H9 (cell line): ENCODE measurements at regions not wholly inside any gene's neighbourhood (a gene's known extent, or its start where the extent isn't known, plus 50 kb on each side); places are given as distances from the start of the nearest gene placed in this dataset.

Experiments used
- DNase-seq: peaks from one replicate; pipeline ENCODE4 v3.0.0-alpha.2; 2017
- H2AFZ ChIP-seq: one replicate; pipeline ENCODE4 v1.6.1; 2013; ENCODE audit warnings: mild to moderate bottlenecking, low read length, control low read depth, moderate library complexity
- H2AK5ac ChIP-seq: 2 replicates; pipeline ENCODE4 v1.6.1; 2013; ENCODE audit warnings: low read length, control low read depth, mixed read lengths; ENCODE audit not compliant: insufficient read length
- H2BK120ac ChIP-seq: one replicate; pipeline ENCODE4 v1.6.1; 2013; ENCODE audit warnings: low read depth, mild to moderate bottlenecking, low read length, control low read depth, inconsistent platforms; ENCODE audit not compliant: poor library complexity, severe bottlenecking
- H2BK12ac ChIP-seq: 2 replicates; pipeline ENCODE4 v1.6.1; 2013; ENCODE audit warnings: low read length, control low read depth, mixed read lengths, low read depth; ENCODE audit not compliant: insufficient read length
- H2BK15ac ChIP-seq: 2 replicates; pipeline ENCODE4 v1.6.1; 2013; ENCODE audit warnings: low read depth, low read length, control low read depth
- H2BK20ac ChIP-seq: one replicate; pipeline ENCODE4 v1.6.1; 2013; ENCODE audit warnings: low read depth, mild to moderate bottlenecking, low read length, control low read depth, inconsistent platforms; ENCODE audit not compliant: poor library complexity, severe bottlenecking
- H2BK5ac ChIP-seq: 2 replicates; pipeline ENCODE4 v1.6.1; 2013; ENCODE audit warnings: low read length, control low read depth, mixed read lengths; ENCODE audit not compliant: insufficient read length
- H3K14ac ChIP-seq: 2 replicates; pipeline ENCODE4 v1.6.1; 2013; ENCODE audit warnings: low read length, control low read depth; ENCODE audit not compliant: insufficient read depth
- H3K18ac ChIP-seq: 2 replicates; pipeline ENCODE4 v1.6.1; 2013; ENCODE audit warnings: low read depth, mild to moderate bottlenecking, mixed read lengths, low read length, control low read depth; ENCODE audit not compliant: insufficient read length
- H3K23ac ChIP-seq: 2 replicates; pipeline ENCODE4 v1.6.1; 2013; ENCODE audit warnings: low read length, control low read depth, mixed read lengths, low read depth; ENCODE audit not compliant: insufficient read length
- H3K23me2 ChIP-seq: 2 replicates; pipeline ENCODE4 v1.6.1; 2013; ENCODE audit warnings: low read depth, mild to moderate bottlenecking, mixed read lengths, low read length, control low read depth; ENCODE audit not compliant: insufficient read length, poor library complexity, severe bottlenecking
- H3K27ac ChIP-seq: 2 replicates; pipeline ENCODE4 v1.5.1; 2013; ENCODE audit warnings: low read length, control low read depth, mixed read lengths, low read depth; ENCODE audit not compliant: insufficient read length
- H3K27me3 ChIP-seq: 2 replicates; pipeline ENCODE4 v1.6.1; 2013; ENCODE audit warnings: low read length, control low read depth, inconsistent platforms; ENCODE audit not compliant: insufficient read depth
- H3K4ac ChIP-seq: 2 replicates; pipeline ENCODE4 v1.6.1; 2013; ENCODE audit warnings: low read depth, mild to moderate bottlenecking, control low read depth, inconsistent platforms, low read length, moderate library complexity
- H3K4me1 ChIP-seq: 2 replicates; pipeline ENCODE4 v1.6.1; 2013; ENCODE audit warnings: low read length, control low read depth, inconsistent platforms; ENCODE audit not compliant: insufficient read depth
- H3K4me2 ChIP-seq: 2 replicates; pipeline ENCODE4 v1.6.1; 2013; ENCODE audit warnings: low read length, control low read depth, mixed read lengths; ENCODE audit not compliant: insufficient read length, insufficient read depth
- H3K56ac ChIP-seq: 2 replicates; pipeline ENCODE4 v1.6.1; 2013; ENCODE audit warnings: low read depth, mild to moderate bottlenecking, mixed read lengths, low read length, control low read depth; ENCODE audit not compliant: insufficient read length
- H3K79me1 ChIP-seq: 2 replicates; pipeline ENCODE4 v1.6.1; 2013; ENCODE audit warnings: low read depth, mild to moderate bottlenecking, moderate library complexity, low read length, control low read depth, inconsistent platforms; ENCODE audit not compliant: insufficient read depth, poor library complexity, severe bottlenecking
- H3K79me2 ChIP-seq: 2 replicates; pipeline ENCODE4 v1.6.1; 2013; ENCODE audit warnings: low read length, control low read depth, inconsistent platforms; ENCODE audit not compliant: insufficient read depth
- H3K9ac ChIP-seq: 2 replicates; pipeline ENCODE4 v1.6.1; 2013; ENCODE audit warnings: low read length, control low read depth, mixed read lengths; ENCODE audit not compliant: insufficient read length; ENCODE audit errors: extremely low read depth
- H3K9me3 ChIP-seq: one replicate; pipeline ENCODE4 v1.6.1; 2013; ENCODE audit warnings: low read depth, low read length, inconsistent platforms; ENCODE audit not compliant: control insufficient read depth
- H3T11ph ChIP-seq: one replicate; pipeline ENCODE4 v1.6.1; 2013; ENCODE audit warnings: mild to moderate bottlenecking, low read length, control low read depth, inconsistent platforms
- H4K20me1 ChIP-seq: one replicate; pipeline ENCODE4 v1.6.1; 2013; ENCODE audit not compliant: control insufficient read depth, insufficient read length, insufficient read depth
- H4K5ac ChIP-seq: 2 replicates; pipeline ENCODE4 v1.6.1; 2013; ENCODE audit warnings: low read depth, mild to moderate bottlenecking, mixed read lengths, low read length, control low read depth; ENCODE audit not compliant: insufficient read length
- H4K8ac ChIP-seq: replicated peaks from 2 replicates; pipeline ENCODE4 v1.6.1; 2013; ENCODE audit warnings: low read length, control low read depth, mixed read lengths, low read depth; ENCODE audit not compliant: insufficient read length
- H4K91ac ChIP-seq: 2 replicates; pipeline ENCODE4 v1.6.1; 2013; ENCODE audit warnings: low read depth, mild to moderate bottlenecking, moderate library complexity, mixed read lengths, low read length, control low read depth; ENCODE audit not compliant: insufficient read length
- H3K27ac Mint-ChIP-seq, 3 experiments: 2 replicates in 2 of 3; 3 replicates in 1 of 3; pipeline ENCODE4 v1.8.0; 2020 to 2021; ENCODE audit warnings: mixed read lengths in 3 of 3, mild to moderate bottlenecking in 1 of 3, moderate library complexity in 1 of 3
- H3K27me3 Mint-ChIP-seq: 2 replicates; pipeline ENCODE4 v1.8.0; 2021; ENCODE audit warnings: low read depth, mild to moderate bottlenecking, moderate library complexity, mixed read lengths
- H3K36me3 Mint-ChIP-seq, 3 experiments: 2 replicates in 2 of 3; 3 replicates in 1 of 3; pipeline ENCODE4 v1.8.0; 2020 to 2021; ENCODE audit warnings: low read depth in 3 of 3, mixed read lengths in 3 of 3; ENCODE audit not compliant: insufficient read depth in 1 of 3
- H3K4me1 Mint-ChIP-seq, 2 experiments: 2 replicates each; pipeline ENCODE4 v1.8.0; 2020; ENCODE audit warnings: mixed read lengths in 2 of 2
- H3K4me3 Mint-ChIP-seq, 2 experiments: 2 replicates in 1 of 2; 3 replicates in 1 of 2; pipeline ENCODE4 v1.8.0; 2020 to 2021; ENCODE audit warnings: mild to moderate bottlenecking in 2 of 2, mixed read lengths in 2 of 2, moderate library complexity in 1 of 2
- H3K9me3 Mint-ChIP-seq, 2 experiments: 2 replicates in 1 of 2; 3 replicates in 1 of 2; pipeline ENCODE4 v1.8.0; 2020; ENCODE audit warnings: mild to moderate bottlenecking in 2 of 2, mixed read lengths in 2 of 2, moderate library complexity in 1 of 2
- whole genome bisulfite sequencing: extraction: QIAGEN DNeasy Blood & Tissue Kit; methylation state at CpG from one replicate; pipeline ENCODE4 v1.1.7; 2013; ENCODE audit warnings: missing lambda C conversion rate, low lambda C conversion rate, mixed read lengths; ENCODE audit not compliant: insufficient read length; ENCODE audit errors: extremely low coverage; 5-methylcytosine and 5-hydroxymethylcytosine counted together
- TF ChIP-seq, protein P1 (sequence below): fragments of 200-600 bp; sonication (generic); conservative IDR thresholded peaks from 3 replicates; pipeline ENCODE4 v1.8.0; 2021; ENCODE audit warnings: antibody characterized with exemption, mild to moderate bottlenecking

DNA sequence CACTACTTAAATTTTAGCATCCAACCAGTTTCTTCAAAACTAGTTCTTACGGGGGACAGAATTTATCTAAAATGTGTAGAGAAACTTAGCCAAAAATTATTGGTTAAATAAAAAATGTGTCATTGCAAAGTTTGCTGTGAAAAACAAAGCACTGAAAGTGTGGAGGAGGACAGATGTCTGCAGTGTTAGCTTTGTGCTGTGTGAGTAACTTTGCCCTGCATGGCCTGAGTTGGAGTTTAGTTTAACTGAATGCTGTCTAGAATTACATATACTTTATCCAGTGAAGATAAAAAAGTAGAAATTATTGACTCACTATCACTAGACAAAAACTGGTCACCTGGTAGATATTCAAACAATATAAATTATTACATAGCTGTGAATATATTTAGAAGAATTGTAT is 1225.2 kb upstream of the CELF4 start:
- no peak overlapping the region for H3K27ac ChIP-seq
- no peak overlapping the region for H2BK20ac ChIP-seq
- no peaks in the 10 kb centered on the region; a peak in 1 of 7 replicates for H3K36me3 Mint-ChIP-seq
- no peak for DNase-seq
- TF ChIP-seq, protein P1, sequence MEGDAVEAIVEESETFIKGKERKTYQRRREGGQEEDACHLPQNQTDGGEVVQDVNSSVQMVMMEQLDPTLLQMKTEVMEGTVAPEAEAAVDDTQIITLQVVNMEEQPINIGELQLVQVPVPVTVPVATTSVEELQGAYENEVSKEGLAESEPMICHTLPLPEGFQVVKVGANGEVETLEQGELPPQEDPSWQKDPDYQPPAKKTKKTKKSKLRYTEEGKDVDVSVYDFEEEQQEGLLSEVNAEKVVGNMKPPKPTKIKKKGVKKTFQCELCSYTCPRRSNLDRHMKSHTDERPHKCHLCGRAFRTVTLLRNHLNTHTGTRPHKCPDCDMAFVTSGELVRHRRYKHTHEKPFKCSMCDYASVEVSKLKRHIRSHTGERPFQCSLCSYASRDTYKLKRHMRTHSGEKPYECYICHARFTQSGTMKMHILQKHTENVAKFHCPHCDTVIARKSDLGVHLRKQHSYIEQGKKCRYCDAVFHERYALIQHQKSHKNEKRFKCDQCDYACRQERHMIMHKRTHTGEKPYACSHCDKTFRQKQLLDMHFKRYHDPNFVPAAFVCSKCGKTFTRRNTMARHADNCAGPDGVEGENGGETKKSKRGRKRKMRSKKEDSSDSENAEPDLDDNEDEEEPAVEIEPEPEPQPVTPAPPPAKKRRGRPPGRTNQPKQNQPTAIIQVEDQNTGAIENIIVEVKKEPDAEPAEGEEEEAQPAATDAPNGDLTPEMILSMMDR, result no peak
- H3K27me3 ChIP-seq, result no peaks in the 10 kb centered on the region
- H4K5ac ChIP-seq, result no peak overlapping the region
- H2AFZ ChIP-seq, result no peak overlapping the region
- H3T11ph ChIP-seq, result no peak overlapping the region
- H3K9me3 Mint-ChIP-seq, result no peaks in the 10 kb centered on the region
- H3K27ac Mint-ChIP-seq, result no peak overlapping the region
- H3K4me2 ChIP-seq, result no peak overlapping the region
- no peak overlapping the region for H3K4ac ChIP-seq
- no CpG with 5 or more reads among the region's 1 CpG for WGBS
- no peaks in the 10 kb centered on the region for H3K4me1 ChIP-seq
- no peaks in the 10 kb centered on the region for H3K4me1 Mint-ChIP-seq
- no peaks in the 10 kb centered on the region for H3K23me2 ChIP-seq
- no peaks in the 10 kb centered on the region for H3K79me1 ChIP-seq
- no peak overlapping the region for H4K91ac ChIP-seq
- no peak overlapping the region for H3K18ac ChIP-seq
- no peak overlapping the region for H3K4me3 Mint-ChIP-seq
- H2AK5ac ChIP-seq, result no peak overlapping the region
- H3K9ac ChIP-seq, result no peak overlapping the region
- H2BK15ac ChIP-seq, result no peak overlapping the region
- no peak overlapping the region for H2BK5ac ChIP-seq
- no peaks in the 10 kb centered on the region for H3K9me3 ChIP-seq
- H3K23ac ChIP-seq, result no peak overlapping the region
- no peak overlapping the region for H2BK12ac ChIP-seq
- no peaks in the 10 kb centered on the region for H4K20me1 ChIP-seq
- H3K79me2 ChIP-seq, result no peaks in the 10 kb centered on the region
- H4K8ac ChIP-seq, result no peak overlapping the region
- no peak overlapping the region for H3K14ac ChIP-seq
- no peak overlapping the region for H3K56ac ChIP-seq
- H2BK120ac ChIP-seq, result no peak overlapping the region
- no peaks in the 10 kb centered on the region for H3K27me3 Mint-ChIP-seq
